Trophoblast cell (in vitro differentiated cells and primary cell): ENCODE measurements at regions not wholly inside any gene's neighbourhood (a gene's known extent, or its start where the extent isn't known, plus 50 kb on each side); places are given as distances from the start of the nearest gene placed in this dataset.

ENCODE experiments used
- DNase-seq, 2 donors: peaks; one replicate each; pipeline ENCODE4 v3.0.0-alpha.2; 2016
- H2AFZ ChIP-seq: 2 replicates; pipeline ENCODE4 v1.6.1; 2013; ENCODE audit warnings: low read length, moderate library complexity, mild to moderate bottlenecking; ENCODE audit not compliant: insufficient read depth, poor library complexity
- H2AK5ac ChIP-seq: 2 replicates; pipeline ENCODE4 v1.6.1; 2013; ENCODE audit warnings: mild to moderate bottlenecking, low read length
- H2BK120ac ChIP-seq: 2 replicates; pipeline ENCODE4 v1.6.1; 2013; ENCODE audit warnings: low read length, mild to moderate bottlenecking, moderate library complexity; ENCODE audit not compliant: insufficient read depth, poor library complexity
- H2BK12ac ChIP-seq: 2 replicates; pipeline ENCODE4 v1.6.1; 2013; ENCODE audit warnings: mild to moderate bottlenecking, low read length, moderate library complexity
- H2BK5ac ChIP-seq: 2 replicates; pipeline ENCODE4 v1.6.1; 2013; ENCODE audit warnings: low read length, low read depth, moderate library complexity, mild to moderate bottlenecking; ENCODE audit not compliant: poor library complexity
- H3K14ac ChIP-seq: 2 replicates; pipeline ENCODE4 v1.6.1; 2013; ENCODE audit warnings: mild to moderate bottlenecking, low read length
- H3K18ac ChIP-seq: 2 replicates; pipeline ENCODE4 v1.6.1; 2013; ENCODE audit warnings: mild to moderate bottlenecking, low read length
- H3K23ac ChIP-seq: 2 replicates; pipeline ENCODE4 v1.6.1; 2013; ENCODE audit warnings: low read length
- H3K27ac ChIP-seq: 2 replicates; pipeline ENCODE4 v1.5.1; 2013; ENCODE audit warnings: low read depth, mild to moderate bottlenecking, inconsistent platforms, low read length, moderate library complexity
- H3K27me3 ChIP-seq: 2 replicates; pipeline ENCODE4 v1.6.1; 2013; ENCODE audit warnings: inconsistent platforms, mild to moderate bottlenecking, low read length, moderate library complexity; ENCODE audit not compliant: insufficient read depth
- H3K36me3 ChIP-seq, 2 experiments: 1 replicate in 1 of 2; 2 replicates in 1 of 2; pipeline ENCODE4 v1.6.1; 2013; ENCODE audit warnings: low read length in 2 of 2, mild to moderate bottlenecking in 2 of 2, moderate library complexity in 1 of 2; ENCODE audit not compliant: insufficient read depth in 2 of 2, control insufficient read depth in 1 of 2
- H3K4ac ChIP-seq: 2 replicates; pipeline ENCODE4 v1.6.1; 2013; ENCODE audit warnings: low read depth, mild to moderate bottlenecking, low read length, moderate library complexity
- H3K4me1 ChIP-seq, 2 experiments: 1 replicate in 1 of 2; 2 replicates in 1 of 2; pipeline ENCODE4 v1.6.1; 2013; ENCODE audit warnings: low read length in 2 of 2, mild to moderate bottlenecking in 2 of 2, moderate library complexity in 1 of 2; ENCODE audit not compliant: insufficient read depth in 2 of 2, control insufficient read depth in 1 of 2
- H3K4me2 ChIP-seq: 2 replicates; pipeline ENCODE4 v1.6.1; 2013; ENCODE audit warnings: inconsistent platforms, mild to moderate bottlenecking, low read length, moderate library complexity
- H3K4me3 ChIP-seq: 2 replicates; pipeline ENCODE4 v1.5.1; 2013; ENCODE audit warnings: mild to moderate bottlenecking, low read depth, low read length, inconsistent platforms
- H3K79me1 ChIP-seq: one replicate; pipeline ENCODE4 v1.6.1; 2013; ENCODE audit warnings: low read length
- H3K79me2 ChIP-seq: 2 replicates; pipeline ENCODE4 v1.6.1; 2013; ENCODE audit warnings: low read length, mild to moderate bottlenecking; ENCODE audit not compliant: control insufficient read depth, insufficient read depth, poor library complexity
- H3K9ac ChIP-seq: 2 replicates; pipeline ENCODE4 v1.6.1; 2013; ENCODE audit warnings: mild to moderate bottlenecking, low read length
- H3K9me3 ChIP-seq: 2 replicates; pipeline ENCODE4 v1.6.1; 2013; ENCODE audit warnings: low read depth, mild to moderate bottlenecking, control low read depth, inconsistent platforms, low read length; ENCODE audit not compliant: insufficient read depth
- H4K12ac ChIP-seq: 2 replicates; pipeline ENCODE4 v1.6.1; 2013; ENCODE audit warnings: low read depth, mild to moderate bottlenecking, low read length, moderate library complexity
- H4K8ac ChIP-seq: 2 replicates; pipeline ENCODE4 v1.6.1; 2013; ENCODE audit warnings: low read depth, mild to moderate bottlenecking, low read length, moderate library complexity
- H4K91ac ChIP-seq: one replicate; pipeline ENCODE4 v1.6.1; 2013; ENCODE audit warnings: low read depth, mild to moderate bottlenecking, low read length, moderate library complexity
- whole genome bisulfite sequencing: extraction: QIAGEN DNeasy Blood & Tissue Kit; methylation state at CpG from one replicate; pipeline ENCODE4 v1.1.7; 2013; ENCODE audit warnings: missing lambda C conversion rate; ENCODE audit not compliant: insufficient read length, insufficient coverage; ENCODE audit errors: extremely low coverage; 5-methylcytosine and 5-hydroxymethylcytosine counted together

DNA sequence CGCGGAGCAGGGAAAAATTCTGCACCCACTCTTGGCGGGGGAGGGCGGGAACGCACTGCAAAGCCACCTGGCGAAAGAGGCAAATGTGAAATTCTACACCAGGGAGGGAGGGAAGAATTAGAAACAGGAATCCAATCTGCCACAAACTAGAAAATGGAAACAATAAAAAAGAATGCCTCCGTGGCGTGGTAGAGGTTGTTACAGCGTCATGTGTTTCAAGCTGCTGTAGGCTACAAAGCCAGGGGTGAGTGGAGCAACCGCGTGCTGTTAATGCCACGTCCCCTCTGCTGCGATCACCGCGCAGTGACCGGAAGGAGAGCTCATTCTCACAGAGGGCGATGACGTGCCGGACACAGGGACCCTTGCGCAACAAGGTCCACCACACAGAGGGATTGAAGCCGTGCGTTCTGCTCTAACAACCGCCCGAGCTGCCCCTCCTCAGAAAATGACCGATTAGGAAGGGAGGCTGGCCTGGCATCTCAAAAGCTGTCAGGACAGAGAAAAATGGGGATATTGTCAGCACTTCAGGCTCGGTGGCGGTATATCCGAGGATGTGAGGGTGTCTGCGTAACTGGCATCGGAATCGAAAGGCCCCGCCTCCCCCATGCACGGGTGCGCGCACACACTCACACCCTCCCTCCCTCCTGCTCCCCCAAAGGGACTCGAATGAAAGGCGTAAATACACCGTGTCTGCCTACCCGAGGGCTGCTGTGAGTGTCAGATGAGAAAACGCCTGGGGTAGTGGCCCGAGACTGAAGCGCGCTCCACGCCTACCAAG is 70.8 kb upstream of the TNRC6C start:
- Histone ChIP-seq H2BK5ac (no peak overlapping the region), H3K27ac (no peak overlapping the region), H3K4me2 (peak overlapping the region; percentile 64), H2AK5ac (no peak overlapping the region), H3K4me1 (peaks cover 6 to 10% of the 10 kb centered on the region in 2 experiments), H2AFZ (peak overlapping the region; percentile 50), H3K79me2 (no peaks in the 10 kb centered on the region), H3K4me3 (no peak overlapping the region), H2BK120ac (no peak overlapping the region), H4K8ac (no peak overlapping the region), H3K27me3 (peaks cover 8% of the 10 kb centered on the region), H3K79me1 (no peaks in the 10 kb centered on the region), H3K9me3 (no peaks in the 10 kb centered on the region), H3K14ac (no peak overlapping the region), H3K36me3 (no peaks in the 10 kb centered on the region), H3K18ac (no peak overlapping the region), H4K12ac (no peak overlapping the region), H3K4ac (no peak overlapping the region), H4K91ac (no peak overlapping the region), H2BK12ac (no peak overlapping the region), H3K9ac (no peak overlapping the region), H3K23ac (no peak overlapping the region)
- peak; percentile 47 to 59 for DNase-seq
- no CpG with 5 or more reads among the region's 44 CpGs for WGBS

DNA sequence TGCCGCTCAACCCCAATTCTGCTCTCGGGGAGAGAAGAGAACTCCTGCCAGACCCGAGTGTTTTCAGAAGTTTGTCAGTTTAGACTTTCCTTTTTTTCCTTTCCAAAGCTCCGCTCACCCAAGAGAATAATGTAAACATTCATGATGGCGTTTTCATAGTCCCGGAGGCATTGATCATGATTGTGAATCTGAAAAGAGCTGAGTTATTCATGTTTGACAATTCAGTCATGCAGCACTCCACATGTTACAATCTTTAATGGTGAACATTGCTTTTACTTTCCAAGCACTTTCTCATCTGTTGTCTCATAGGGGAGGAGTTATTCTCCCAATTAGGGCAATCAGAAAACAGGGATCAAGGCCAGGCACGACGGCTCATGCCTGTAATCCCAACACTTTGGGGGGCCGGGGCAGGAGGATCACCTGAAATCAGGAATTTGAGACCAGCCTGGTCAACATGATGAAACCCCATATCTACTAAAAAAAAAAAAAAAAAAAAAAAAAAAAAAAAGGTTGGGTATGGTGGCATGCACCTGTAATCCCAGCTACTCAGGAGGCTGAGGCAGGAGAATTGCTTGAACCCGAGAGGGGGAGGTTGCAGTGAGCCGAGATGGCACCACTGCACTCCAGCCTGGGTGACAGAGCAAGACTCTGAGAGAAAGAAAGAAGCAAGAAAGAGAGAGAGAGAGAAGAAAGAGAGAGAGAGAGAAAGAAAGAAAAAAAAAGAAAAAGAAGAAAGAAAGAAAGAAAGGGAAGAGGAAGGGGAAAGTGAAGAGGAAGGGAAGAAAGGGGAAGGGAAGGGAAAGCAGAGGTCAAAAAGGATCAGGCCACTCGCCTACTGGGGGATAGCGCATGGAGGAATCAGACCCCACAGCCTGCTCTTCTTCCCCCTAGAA is 70.0 kb upstream of the TNRC6C start:
- no peaks in the 10 kb centered on the region for H3K79me2 ChIP-seq

DNA sequence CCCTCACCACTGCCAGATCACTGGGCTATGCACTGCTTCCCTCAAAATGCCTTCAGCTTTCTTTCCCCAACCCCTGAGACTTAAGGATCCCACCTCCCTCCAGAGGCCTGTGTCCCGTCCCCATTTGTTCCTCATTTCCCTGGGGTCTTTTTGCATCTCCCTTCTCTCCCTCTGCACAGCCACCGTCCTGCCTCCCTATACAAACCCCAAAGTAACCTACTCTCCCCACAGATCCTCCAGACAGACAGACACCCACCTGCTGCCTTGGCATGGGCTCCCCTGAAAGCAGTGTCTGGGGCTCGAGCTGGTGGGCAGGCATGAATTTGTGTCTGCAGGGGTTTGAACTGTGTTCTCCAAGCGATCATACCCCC is 69.4 kb upstream of the TNRC6C start:
- Histone ChIP-seq H2BK120ac (no peak overlapping the region), H3K14ac (no peak overlapping the region), H3K27ac (no peak overlapping the region), H3K4ac (no peak overlapping the region), H3K18ac (no peak overlapping the region), H4K8ac (no peak overlapping the region), H3K4me2 (no peak overlapping the region), H3K79me2 (no peaks in the 10 kb centered on the region), H3K4me3 (no peak overlapping the region), H2BK5ac (no peak overlapping the region), H3K27me3 (peaks cover 8% of the 10 kb centered on the region), H3K9ac (no peak overlapping the region), H3K23ac (no peak overlapping the region), H2AK5ac (no peak overlapping the region), H3K36me3 (no peaks in the 10 kb centered on the region), H2AFZ (no peak overlapping the region), H4K12ac (no peak overlapping the region), H3K4me1 (peaks cover 6 to 11% of the 10 kb centered on the region in 2 experiments), H4K91ac (no peak overlapping the region), H2BK12ac (no peak overlapping the region), H3K79me1 (no peaks in the 10 kb centered on the region), H3K9me3 (no peaks in the 10 kb centered on the region)
- DNase-seq: no peak
- no CpG with 5 or more reads among the region's 4 CpGs for WGBS

More for the DNA sequence above, 70.0 kb upstream of the TNRC6C start:
- no CpG with 5 or more reads among the region's 13 CpGs for WGBS
- H2AK5ac ChIP-seq: no peak overlapping the region
- H4K91ac ChIP-seq: no peak overlapping the region
- no peaks in the 10 kb centered on the region for H3K36me3 ChIP-seq
- H2AFZ ChIP-seq: no peak overlapping the region
- no peak overlapping the region for H3K14ac ChIP-seq
- no peak overlapping the region for H3K9ac ChIP-seq
- no peak overlapping the region for H2BK12ac ChIP-seq
- no peak for DNase-seq
- peaks cover 6 to 11% of the 10 kb centered on the region in 2 experiments for H3K4me1 ChIP-seq
- H3K27me3 ChIP-seq: peaks cover 8% of the 10 kb centered on the region
- no peak overlapping the region for H3K4ac ChIP-seq
- H3K79me1 ChIP-seq: no peaks in the 10 kb centered on the region
- H2BK5ac ChIP-seq: no peak overlapping the region
- no peaks in the 10 kb centered on the region for H3K9me3 ChIP-seq
- H4K8ac ChIP-seq: no peak overlapping the region
- H3K4me3 ChIP-seq: no peak overlapping the region
- H3K23ac ChIP-seq: no peak overlapping the region
- H2BK120ac ChIP-seq: no peak overlapping the region
- no peak overlapping the region for H3K18ac ChIP-seq
- no peak overlapping the region for H3K27ac ChIP-seq
- no peak overlapping the region for H4K12ac ChIP-seq
- H3K4me2 ChIP-seq: peak overlapping the region; percentile 64

DNA sequence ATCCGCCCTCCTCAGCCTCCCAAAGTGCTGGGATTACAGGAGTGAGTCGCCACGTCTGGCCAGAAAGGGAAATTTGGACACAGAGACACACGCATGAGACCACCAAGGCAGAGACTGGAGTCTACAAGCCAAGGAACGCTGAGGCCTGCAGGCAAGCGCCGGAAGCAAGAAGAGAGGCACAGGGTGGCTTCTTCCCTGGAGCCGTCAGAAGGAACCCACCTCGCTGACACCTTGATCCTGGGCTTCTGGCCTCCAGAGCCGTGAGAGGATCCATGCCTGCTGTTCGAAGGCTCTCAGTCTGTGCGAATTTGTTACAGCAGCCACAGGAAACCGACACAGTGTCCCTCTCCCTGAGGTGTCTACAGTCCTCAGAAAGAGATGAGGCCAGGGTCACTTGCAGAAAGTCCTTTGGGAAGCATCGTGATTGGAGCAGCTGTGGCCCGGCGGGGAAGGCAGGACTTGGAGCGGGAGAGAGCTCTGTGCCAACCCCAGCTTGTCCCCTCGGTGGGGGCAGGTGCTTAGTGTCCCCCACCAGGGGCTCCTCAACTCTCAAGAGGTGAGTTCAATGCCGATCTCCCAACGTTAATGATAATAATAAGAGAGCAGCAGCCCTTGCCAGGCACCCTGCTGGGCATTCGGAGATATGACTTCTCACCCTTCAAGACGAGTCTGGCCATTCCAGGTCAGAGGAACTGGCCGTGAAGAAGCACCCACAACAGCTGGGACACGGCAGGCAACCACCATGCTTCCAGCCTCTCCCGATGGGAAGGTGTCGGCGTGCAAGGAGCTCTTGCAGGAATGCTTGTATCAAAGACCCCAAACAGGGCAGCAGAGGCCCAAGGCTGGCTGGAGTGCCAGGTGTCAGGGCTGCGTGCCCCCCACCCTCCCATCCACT is 68.4 kb upstream of the TNRC6C start:
- H3K4me1 ChIP-seq: peaks cover 6 to 11% of the 10 kb centered on the region in 2 experiments
- no CpG with 5 or more reads among the region's 28 CpGs for WGBS
- no peaks in the 10 kb centered on the region for H3K36me3 ChIP-seq
- no peaks in the 10 kb centered on the region for H3K9me3 ChIP-seq
- H2AK5ac ChIP-seq: no peak overlapping the region
- H3K4ac ChIP-seq: no peak overlapping the region
- no peaks in the 10 kb centered on the region for H3K79me1 ChIP-seq
- DNase-seq: no peak
- no peak overlapping the region for H2BK5ac ChIP-seq
- no peak overlapping the region for H3K4me2 ChIP-seq
- H3K27me3 ChIP-seq: peaks cover 8% of the 10 kb centered on the region
- H3K14ac ChIP-seq: no peak overlapping the region
- H4K8ac ChIP-seq: no peak overlapping the region
- no peak overlapping the region for H4K91ac ChIP-seq
- H3K27ac ChIP-seq: no peak overlapping the region
- no peak overlapping the region for H3K23ac ChIP-seq
- no peak overlapping the region for H4K12ac ChIP-seq
- H3K9ac ChIP-seq: no peak overlapping the region
- H2BK12ac ChIP-seq: no peak overlapping the region
- H3K18ac ChIP-seq: no peak overlapping the region
- H2BK120ac ChIP-seq: no peak overlapping the region
- H3K79me2 ChIP-seq: no peaks in the 10 kb centered on the region
- no peak overlapping the region for H3K4me3 ChIP-seq
- H2AFZ ChIP-seq: no peak overlapping the region
